H9 (cell line): ENCODE measurements at regions not wholly inside any gene's neighbourhood (a gene's known extent, or its start where the extent isn't known, plus 50 kb on each side); places are given as distances from the start of the nearest gene placed in this dataset.

Experiments
- DNase-seq: peaks from one replicate; pipeline ENCODE4 v3.0.0-alpha.2; 2017
- H2AFZ ChIP-seq: one replicate; pipeline ENCODE4 v1.6.1; 2013; ENCODE audit warnings: mild to moderate bottlenecking, low read length, control low read depth, moderate library complexity
- H2AK5ac ChIP-seq: 2 replicates; pipeline ENCODE4 v1.6.1; 2013; ENCODE audit warnings: low read length, control low read depth, mixed read lengths; ENCODE audit not compliant: insufficient read length
- H2BK120ac ChIP-seq: one replicate; pipeline ENCODE4 v1.6.1; 2013; ENCODE audit warnings: low read depth, mild to moderate bottlenecking, low read length, control low read depth, inconsistent platforms; ENCODE audit not compliant: poor library complexity, severe bottlenecking
- H2BK12ac ChIP-seq: 2 replicates; pipeline ENCODE4 v1.6.1; 2013; ENCODE audit warnings: low read length, control low read depth, mixed read lengths, low read depth; ENCODE audit not compliant: insufficient read length
- H2BK15ac ChIP-seq: 2 replicates; pipeline ENCODE4 v1.6.1; 2013; ENCODE audit warnings: low read depth, low read length, control low read depth
- H2BK20ac ChIP-seq: one replicate; pipeline ENCODE4 v1.6.1; 2013; ENCODE audit warnings: low read depth, mild to moderate bottlenecking, low read length, control low read depth, inconsistent platforms; ENCODE audit not compliant: poor library complexity, severe bottlenecking
- H2BK5ac ChIP-seq: 2 replicates; pipeline ENCODE4 v1.6.1; 2013; ENCODE audit warnings: low read length, control low read depth, mixed read lengths; ENCODE audit not compliant: insufficient read length
- H3K14ac ChIP-seq: 2 replicates; pipeline ENCODE4 v1.6.1; 2013; ENCODE audit warnings: low read length, control low read depth; ENCODE audit not compliant: insufficient read depth
- H3K18ac ChIP-seq: 2 replicates; pipeline ENCODE4 v1.6.1; 2013; ENCODE audit warnings: low read depth, mild to moderate bottlenecking, mixed read lengths, low read length, control low read depth; ENCODE audit not compliant: insufficient read length
- H3K23ac ChIP-seq: 2 replicates; pipeline ENCODE4 v1.6.1; 2013; ENCODE audit warnings: low read length, control low read depth, mixed read lengths, low read depth; ENCODE audit not compliant: insufficient read length
- H3K23me2 ChIP-seq: 2 replicates; pipeline ENCODE4 v1.6.1; 2013; ENCODE audit warnings: low read depth, mild to moderate bottlenecking, mixed read lengths, low read length, control low read depth; ENCODE audit not compliant: insufficient read length, poor library complexity, severe bottlenecking
- H3K27ac ChIP-seq: 2 replicates; pipeline ENCODE4 v1.5.1; 2013; ENCODE audit warnings: low read length, control low read depth, mixed read lengths, low read depth; ENCODE audit not compliant: insufficient read length
- H3K27me3 ChIP-seq: 2 replicates; pipeline ENCODE4 v1.6.1; 2013; ENCODE audit warnings: low read length, control low read depth, inconsistent platforms; ENCODE audit not compliant: insufficient read depth
- H3K4ac ChIP-seq: 2 replicates; pipeline ENCODE4 v1.6.1; 2013; ENCODE audit warnings: low read depth, mild to moderate bottlenecking, control low read depth, inconsistent platforms, low read length, moderate library complexity
- H3K4me1 ChIP-seq: 2 replicates; pipeline ENCODE4 v1.6.1; 2013; ENCODE audit warnings: low read length, control low read depth, inconsistent platforms; ENCODE audit not compliant: insufficient read depth
- H3K4me2 ChIP-seq: 2 replicates; pipeline ENCODE4 v1.6.1; 2013; ENCODE audit warnings: low read length, control low read depth, mixed read lengths; ENCODE audit not compliant: insufficient read length, insufficient read depth
- H3K56ac ChIP-seq: 2 replicates; pipeline ENCODE4 v1.6.1; 2013; ENCODE audit warnings: low read depth, mild to moderate bottlenecking, mixed read lengths, low read length, control low read depth; ENCODE audit not compliant: insufficient read length
- H3K79me1 ChIP-seq: 2 replicates; pipeline ENCODE4 v1.6.1; 2013; ENCODE audit warnings: low read depth, mild to moderate bottlenecking, moderate library complexity, low read length, control low read depth, inconsistent platforms; ENCODE audit not compliant: insufficient read depth, poor library complexity, severe bottlenecking
- H3K79me2 ChIP-seq: 2 replicates; pipeline ENCODE4 v1.6.1; 2013; ENCODE audit warnings: low read length, control low read depth, inconsistent platforms; ENCODE audit not compliant: insufficient read depth
- H3K9ac ChIP-seq: 2 replicates; pipeline ENCODE4 v1.6.1; 2013; ENCODE audit warnings: low read length, control low read depth, mixed read lengths; ENCODE audit not compliant: insufficient read length; ENCODE audit errors: extremely low read depth
- H3K9me3 ChIP-seq: one replicate; pipeline ENCODE4 v1.6.1; 2013; ENCODE audit warnings: low read depth, low read length, inconsistent platforms; ENCODE audit not compliant: control insufficient read depth
- H3T11ph ChIP-seq: one replicate; pipeline ENCODE4 v1.6.1; 2013; ENCODE audit warnings: mild to moderate bottlenecking, low read length, control low read depth, inconsistent platforms
- H4K20me1 ChIP-seq: one replicate; pipeline ENCODE4 v1.6.1; 2013; ENCODE audit not compliant: control insufficient read depth, insufficient read length, insufficient read depth
- H4K5ac ChIP-seq: 2 replicates; pipeline ENCODE4 v1.6.1; 2013; ENCODE audit warnings: low read depth, mild to moderate bottlenecking, mixed read lengths, low read length, control low read depth; ENCODE audit not compliant: insufficient read length
- H4K8ac ChIP-seq: replicated peaks from 2 replicates; pipeline ENCODE4 v1.6.1; 2013; ENCODE audit warnings: low read length, control low read depth, mixed read lengths, low read depth; ENCODE audit not compliant: insufficient read length
- H4K91ac ChIP-seq: 2 replicates; pipeline ENCODE4 v1.6.1; 2013; ENCODE audit warnings: low read depth, mild to moderate bottlenecking, moderate library complexity, mixed read lengths, low read length, control low read depth; ENCODE audit not compliant: insufficient read length
- H3K27ac Mint-ChIP-seq, 3 experiments: 2 replicates in 2 of 3; 3 replicates in 1 of 3; pipeline ENCODE4 v1.8.0; 2020 to 2021; ENCODE audit warnings: mixed read lengths in 3 of 3, mild to moderate bottlenecking in 1 of 3, moderate library complexity in 1 of 3
- H3K27me3 Mint-ChIP-seq: 2 replicates; pipeline ENCODE4 v1.8.0; 2021; ENCODE audit warnings: low read depth, mild to moderate bottlenecking, moderate library complexity, mixed read lengths
- H3K36me3 Mint-ChIP-seq, 3 experiments: 2 replicates in 2 of 3; 3 replicates in 1 of 3; pipeline ENCODE4 v1.8.0; 2020 to 2021; ENCODE audit warnings: low read depth in 3 of 3, mixed read lengths in 3 of 3; ENCODE audit not compliant: insufficient read depth in 1 of 3
- H3K4me1 Mint-ChIP-seq, 2 experiments: 2 replicates each; pipeline ENCODE4 v1.8.0; 2020; ENCODE audit warnings: mixed read lengths in 2 of 2
- H3K4me3 Mint-ChIP-seq, 2 experiments: 2 replicates in 1 of 2; 3 replicates in 1 of 2; pipeline ENCODE4 v1.8.0; 2020 to 2021; ENCODE audit warnings: mild to moderate bottlenecking in 2 of 2, mixed read lengths in 2 of 2, moderate library complexity in 1 of 2
- H3K9me3 Mint-ChIP-seq, 2 experiments: 2 replicates in 1 of 2; 3 replicates in 1 of 2; pipeline ENCODE4 v1.8.0; 2020; ENCODE audit warnings: mild to moderate bottlenecking in 2 of 2, mixed read lengths in 2 of 2, moderate library complexity in 1 of 2
- CTCF ChIP-seq: fragments of 200-600 bp; sonication (generic); conservative IDR thresholded peaks from 3 replicates; pipeline ENCODE4 v1.8.0; 2021; ENCODE audit warnings: antibody characterized with exemption, mild to moderate bottlenecking
- WGBS: extraction: QIAGEN DNeasy Blood & Tissue Kit; methylation state at CpG from one replicate; pipeline ENCODE4 v1.1.7; 2013; ENCODE audit warnings: missing lambda C conversion rate, low lambda C conversion rate, mixed read lengths; ENCODE audit not compliant: insufficient read length; ENCODE audit errors: extremely low coverage; 5-methylcytosine and 5-hydroxymethylcytosine counted together

GRCh38 chr4:95957759-95958158 lies 117.9 kb downstream of the PDHA2 start:
- Histone ChIP-seq H3K18ac (no peak overlapping the region), H3K23me2 (no peaks in the 10 kb centered on the region), H3K23ac (no peak overlapping the region), H3K4me1 (no peaks in the 10 kb centered on the region), H3K79me1 (no peaks in the 10 kb centered on the region), H3K56ac (no peak overlapping the region), H2BK5ac (no peak overlapping the region), H2AFZ (no peak overlapping the region), H4K8ac (no peak overlapping the region), H2BK12ac (no peak overlapping the region), H2AK5ac (no peak overlapping the region), H3T11ph (no peak overlapping the region), H3K27ac (no peak overlapping the region), H4K91ac (no peak overlapping the region), H2BK15ac (no peak overlapping the region), H3K9me3 (no peaks in the 10 kb centered on the region), H3K14ac (no peak overlapping the region), H4K5ac (no peak overlapping the region), H3K79me2 (no peaks in the 10 kb centered on the region), H4K20me1 (no peaks in the 10 kb centered on the region), H2BK20ac (no peak overlapping the region), H3K4ac (no peak overlapping the region), H3K9ac (no peak overlapping the region), H3K4me2 (no peak overlapping the region), H3K27me3 (no peaks in the 10 kb centered on the region), H2BK120ac (no peak overlapping the region)
- Mint-ChIP-seq H3K36me3 (peaks cover 0 to 10% (median 9%) of the 10 kb centered on the region in 3 experiments; a peak in 5 of 7 replicates), H3K4me3 (no peak overlapping the region), H3K4me1 (peaks cover 5% of the 10 kb centered on the region in 2 experiments), H3K27ac (no peak overlapping the region; a peak in 1 of 7 replicates), H3K27me3 (no peaks in the 10 kb centered on the region), H3K9me3 (peaks cover 0 to 6% of the 10 kb centered on the region in 2 experiments; a peak in 2 of 5 replicates)
- no peak for DNase-seq
- no peak for TF ChIP-seq CTCF
- no CpG with 5 or more reads among the region's 3 CpGs for WGBS
